BJ (cell line): ENCODE measurements at regions not wholly inside any gene's neighbourhood (a gene's known extent, or its start where the extent isn't known, plus 50 kb on each side); places are given as distances from the start of the nearest gene placed in this dataset.
"Not testable (repeated sequence)": the region's sequence is repeated elsewhere in the genome, so short reads cannot be mapped to it uniquely, and the experiment has no call there.

Source experiments
- CTCF ChIA-PET: fragments of 350-600 bp; formaldehyde crosslinking; extraction: SDS; loops from one replicate; lab custom pipeline; 2021; ENCODE audit warnings: antibody characterized with exemption, inconsistent platforms; lab: Yijun Ruan, JAX
- POLR2A ChIA-PET: fragments of 300-600 bp; sonication (Branson Sonifier 250); formaldehyde crosslinking; extraction: SDS; loops from one replicate; lab custom pipeline; 2021; ENCODE audit warnings: antibody characterized with exemption; lab: Charles Lee
- DNase-seq: peaks from one replicate; pipeline ENCODE4 v3.0.0-alpha.2; 2011; ENCODE audit warnings: low read depth
- H3K27me3 ChIP-seq: 2 replicates; pipeline ENCODE4 v1.6.0; 2011; ENCODE audit warnings: low read length; ENCODE audit not compliant: control insufficient read depth, insufficient read depth
- H3K36me3 ChIP-seq: 2 replicates; pipeline ENCODE4 v1.5.1; 2011; ENCODE audit warnings: low read length; ENCODE audit not compliant: control insufficient read depth, insufficient read depth
- H3K4me3 ChIP-seq: 2 replicates; pipeline ENCODE4 v1.5.1; 2011; ENCODE audit warnings: low read depth, mild to moderate bottlenecking, control low read depth, low read length
- TF ChIP-seq, protein P1 (sequence below): IDR thresholded peaks from 2 replicates; pipeline ENCODE4 v1.5.1; 2011; ENCODE audit warnings: low read depth, mild to moderate bottlenecking, control low read depth, inconsistent platforms, low read length, moderate library complexity; ENCODE audit not compliant: insufficient read depth

DNA sequence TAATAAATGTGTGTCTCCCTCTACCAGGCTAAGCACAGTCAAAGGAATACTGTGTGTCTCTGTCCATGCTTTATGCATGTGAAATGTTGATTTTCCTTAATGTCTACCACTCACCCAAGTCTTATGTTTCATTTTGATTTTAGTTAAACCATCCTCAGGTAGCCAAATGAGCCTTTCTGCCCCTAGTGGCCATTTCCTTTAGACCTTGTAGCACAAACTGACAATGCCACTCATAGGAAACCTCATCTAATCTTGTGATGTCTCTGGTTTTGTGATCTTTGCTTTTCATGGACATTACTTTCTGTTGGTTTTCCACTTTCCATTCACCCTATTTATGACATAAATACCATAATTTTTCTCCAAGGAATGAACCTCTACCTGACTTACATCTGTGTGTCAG, 820.8 kb downstream of the MAT2B start:
- TF ChIP-seq, protein P1, sequence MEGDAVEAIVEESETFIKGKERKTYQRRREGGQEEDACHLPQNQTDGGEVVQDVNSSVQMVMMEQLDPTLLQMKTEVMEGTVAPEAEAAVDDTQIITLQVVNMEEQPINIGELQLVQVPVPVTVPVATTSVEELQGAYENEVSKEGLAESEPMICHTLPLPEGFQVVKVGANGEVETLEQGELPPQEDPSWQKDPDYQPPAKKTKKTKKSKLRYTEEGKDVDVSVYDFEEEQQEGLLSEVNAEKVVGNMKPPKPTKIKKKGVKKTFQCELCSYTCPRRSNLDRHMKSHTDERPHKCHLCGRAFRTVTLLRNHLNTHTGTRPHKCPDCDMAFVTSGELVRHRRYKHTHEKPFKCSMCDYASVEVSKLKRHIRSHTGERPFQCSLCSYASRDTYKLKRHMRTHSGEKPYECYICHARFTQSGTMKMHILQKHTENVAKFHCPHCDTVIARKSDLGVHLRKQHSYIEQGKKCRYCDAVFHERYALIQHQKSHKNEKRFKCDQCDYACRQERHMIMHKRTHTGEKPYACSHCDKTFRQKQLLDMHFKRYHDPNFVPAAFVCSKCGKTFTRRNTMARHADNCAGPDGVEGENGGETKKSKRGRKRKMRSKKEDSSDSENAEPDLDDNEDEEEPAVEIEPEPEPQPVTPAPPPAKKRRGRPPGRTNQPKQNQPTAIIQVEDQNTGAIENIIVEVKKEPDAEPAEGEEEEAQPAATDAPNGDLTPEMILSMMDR: no peak
- DNase-seq: no peak
- ChIA-PET CTCF (no interaction called here), POLR2A (no interaction called here)
- Histone ChIP-seq H3K27me3 (no peaks in the 10 kb centered on the region), H3K36me3 (no peaks in the 10 kb centered on the region), H3K4me3 (no peak overlapping the region)

DNA sequence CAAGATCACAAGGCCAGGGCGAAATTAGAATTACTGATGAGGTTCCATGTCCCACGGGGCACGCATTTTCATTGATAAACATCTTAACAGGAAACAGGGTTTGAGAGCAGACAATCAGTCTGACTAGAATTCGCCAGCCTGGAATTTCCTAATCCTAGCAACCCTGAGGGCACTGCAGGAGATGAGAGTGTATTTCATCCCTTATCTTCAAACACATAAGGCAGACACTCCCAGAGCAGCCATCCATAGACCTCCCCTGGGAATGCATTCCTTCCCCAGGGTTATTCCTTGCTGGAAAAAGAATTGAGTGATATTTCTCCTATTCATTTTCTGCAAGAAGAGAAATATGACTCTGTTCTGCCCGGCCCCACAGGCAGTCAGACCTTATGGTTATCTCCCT, 821.7 kb downstream of the MAT2B start:
- DNase-seq, POLR2A ChIA-PET: not testable (repeated sequence)

DNA sequence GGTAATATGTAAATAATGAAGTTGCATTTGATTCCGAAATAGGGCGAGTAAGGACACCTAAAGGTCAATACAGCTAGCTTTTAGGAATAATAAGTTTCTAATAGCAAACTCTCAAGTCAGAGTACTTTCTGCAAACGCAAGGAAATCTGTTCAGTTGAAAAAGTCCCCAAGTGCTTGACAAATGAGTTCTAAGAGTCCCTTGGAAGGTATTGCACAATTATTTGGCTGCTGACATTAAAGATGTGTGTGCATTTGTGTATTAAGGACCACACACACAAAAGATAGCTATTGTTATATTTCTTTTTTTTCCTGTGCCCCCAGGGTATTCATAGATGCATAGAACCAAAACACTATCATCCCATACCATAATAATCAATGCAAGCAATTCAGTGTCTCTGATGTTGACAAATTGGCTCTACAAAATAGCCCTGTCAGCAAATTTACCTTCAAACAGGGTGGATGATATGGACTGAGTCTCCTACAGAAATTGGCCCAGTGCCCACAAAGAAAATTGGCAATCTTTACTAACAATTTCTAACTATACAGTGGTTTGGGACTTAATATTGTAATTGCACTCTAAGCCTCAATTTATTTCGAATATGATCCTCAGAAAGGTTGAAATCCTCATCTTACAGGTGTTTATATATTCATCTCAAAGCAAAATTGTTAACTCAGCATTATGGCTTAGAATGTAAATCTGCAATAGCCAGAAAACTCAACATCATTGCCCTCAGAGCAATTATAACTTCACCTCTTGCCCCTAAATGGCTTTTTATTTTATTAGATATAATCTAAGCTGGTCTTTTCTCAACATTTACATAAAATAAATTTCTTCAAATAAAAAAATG, 827.2 kb downstream of the MAT2B start:
- no peak for DNase-seq
- CTCF ChIA-PET: no interaction called here
- Histone ChIP-seq H3K4me3 (no peak overlapping the region), H3K27me3 (no peaks in the 10 kb centered on the region), H3K36me3 (no peaks in the 10 kb centered on the region)
- TF ChIP-seq, protein P1: no peak
- POLR2A ChIA-PET: no interaction called here

More for the DNA sequence above, 821.7 kb downstream of the MAT2B start:
- H3K27me3 ChIP-seq, H3K36me3 ChIP-seq, CTCF ChIA-PET, H3K4me3 ChIP-seq: not testable (repeated sequence)

DNA sequence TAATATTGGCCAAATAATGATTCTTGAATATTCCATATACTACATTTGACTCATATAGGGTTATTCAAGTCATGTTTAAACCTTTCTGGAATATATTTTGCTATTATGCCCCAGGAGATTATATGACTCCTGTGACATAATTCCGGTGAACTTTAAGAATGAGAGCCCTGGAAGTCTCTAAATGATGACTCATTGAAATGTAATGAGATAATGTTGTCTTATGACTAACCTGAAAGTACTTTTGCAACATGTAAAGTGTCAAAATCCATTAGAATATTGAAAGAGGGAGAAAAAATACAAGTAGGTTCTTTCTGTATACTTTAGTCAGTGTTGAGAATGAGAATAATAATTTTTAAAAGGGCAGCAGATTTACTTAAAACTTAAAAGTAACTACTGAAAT, 830.4 kb downstream of the MAT2B start:
- H3K4me3 ChIP-seq: no peak overlapping the region
- ChIA-PET POLR2A (no interaction called here), CTCF (no interaction called here)
- TF ChIP-seq, protein P1: no peak
- H3K27me3 ChIP-seq: no peaks in the 10 kb centered on the region
- DNase-seq: no peak
- no peaks in the 10 kb centered on the region for H3K36me3 ChIP-seq

DNA sequence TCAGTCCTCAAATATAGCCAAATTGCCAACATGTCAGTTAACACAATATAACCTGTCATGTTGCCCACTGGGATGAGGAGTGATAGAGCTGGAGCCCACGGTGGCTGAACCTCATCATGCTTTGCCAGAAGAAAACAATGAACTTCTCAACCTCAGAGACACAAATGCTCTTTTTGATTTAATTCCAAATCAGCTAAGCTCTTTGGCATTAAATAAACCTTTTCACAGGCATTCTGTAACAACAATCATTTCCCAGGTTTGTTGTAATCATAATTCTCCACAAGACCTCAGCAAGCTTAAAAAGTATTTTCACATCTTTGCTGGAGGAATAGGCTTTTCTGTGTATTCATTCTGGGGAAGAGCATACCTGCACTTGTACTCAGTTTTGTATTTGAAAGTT, 830.9 kb downstream of the MAT2B start:
- no peak for DNase-seq
- TF ChIP-seq, protein P1: no peak
- ChIA-PET POLR2A (no interaction called here), CTCF (no interaction called here)
- H3K4me3 ChIP-seq: no peak overlapping the region
- H3K36me3 ChIP-seq: no peaks in the 10 kb centered on the region
- H3K27me3 ChIP-seq: no peaks in the 10 kb centered on the region

DNA sequence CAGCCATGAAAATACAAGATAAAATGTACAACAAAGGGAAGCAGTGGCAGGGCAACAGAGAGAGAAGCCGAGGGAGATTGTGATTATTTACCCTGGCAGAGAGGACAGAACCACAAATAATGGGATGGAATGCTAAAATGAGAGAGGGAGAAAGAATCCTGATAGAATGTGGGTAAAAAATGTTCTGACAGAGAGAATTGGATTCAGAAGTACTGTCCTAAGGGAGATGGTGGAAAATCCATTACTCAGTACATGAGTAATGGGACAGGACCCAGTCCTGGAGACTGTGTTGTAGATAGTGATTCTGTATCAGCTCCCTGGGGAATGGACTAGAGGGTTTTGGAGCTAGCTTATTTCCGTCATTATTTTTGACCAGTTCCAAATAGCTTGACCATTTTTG, 831.5 kb downstream of the MAT2B start:
- H3K27me3 ChIP-seq: no peaks in the 10 kb centered on the region
- DNase-seq: no peak
- CTCF ChIA-PET: no interaction called here
- no peak overlapping the region for H3K4me3 ChIP-seq
- POLR2A ChIA-PET: no interaction called here
- TF ChIP-seq, protein P1: no peak
- H3K36me3 ChIP-seq: no peaks in the 10 kb centered on the region
